Pancreas (tissue), 10 donors: ENCODE measurements at regions not wholly inside any gene's neighbourhood (a gene's known extent, or its start where the extent isn't known, plus 50 kb on each side); places are given as distances from the start of the nearest gene placed in this dataset.

Experiments used
- ATAC-seq, 4 donors: fragments of 200-7000 bp; cut with Tn5 transposase; one replicate each; pipeline versions ENCODE4 v1.8.0 to v1.9.1; 2020; ENCODE audit warnings: mild to moderate bottlenecking in 4 of 4, moderate library complexity in 4 of 4
- DNase-seq, 6 donors: peaks; one replicate each; pipeline ENCODE4 v3.0.0-alpha.2; 2020
- FAIRE-seq: peaks from 2 replicates; lab custom pipeline; 2012; peaks lifted over from hg19 to GRCh38; lab: Jason Lieb, UNC
- H3K27ac ChIP-seq, 4 donors: fragments of 200-600 bp; sonication (generic); 1 replicate in 3 of 4; 2 replicates in 1 of 4; pipeline versions ENCODE4 v1.5.0 to v1.8.0; 2020
- H3K27me3 ChIP-seq, 4 donors: fragments of 200-600 bp; one replicate each; pipeline ENCODE4 v1.8.0; 2021
- H3K36me3 ChIP-seq, 3 donors: fragments of 200-600 bp; sonication (generic) in 1 of 3; one replicate each; pipeline versions ENCODE4 v1.5.0 to v1.8.0; 2020 to 2021
- H3K4me1 ChIP-seq, 3 donors: fragments of 200-600 bp; one replicate each; pipeline ENCODE4 v1.8.0; 2021
- H3K4me3 ChIP-seq, 4 donors: fragments of 200-600 bp; sonication (generic) in 2 of 4; one replicate each; pipeline versions ENCODE4 v1.5.0 to v1.8.0; 2020 to 2021
- H3K9me3 ChIP-seq, 4 donors: fragments of 200-600 bp; one replicate each; pipeline ENCODE4 v1.8.0; 2021
- CTCF ChIP-seq, 4 donors: fragments of 200-600 bp; sonication (generic) in 3 of 4; IDR thresholded peaks; one replicate each; pipeline versions ENCODE4 v1.5.0 to v1.8.0; 2021; ENCODE audit warnings: antibody characterized with exemption in 4 of 4
- WGBS, 2 donors: extraction: QIAGEN DNeasy Blood & Tissue Kit; methylation state at CpG; one replicate each; pipeline ENCODE4 v1.1.7; 2013; 5-methylcytosine and 5-hydroxymethylcytosine counted together
- intact Hi-C, 3 donors: fragments of 100-400 bp; cut with DNase I; formaldehyde crosslinking; loops; one replicate each; pipeline versions ENCODE4 v1.11.1 to v1.14.2; 2022
- donor health status: healthy with polysubstance abuse.
- donor health status: DM: no; HTN: no; CAD: no; lungs with moderate emphysema.
- donor health status: DM: no; HTN: no; CAD: no.
- donor health status: control.
- donor health status: control.
- donor health status: Bipolar disorder and iron deficiency.
- donor health status: DM: yes; HTN: yes; CAD: no.
- donor health status: DM: no; HTN: no; CAD: no.
- donor health status: DM: no; HTN: no; CAD: no.
- donor health status: DM: yes; HTN: yes; CAD: no.

- H3K36me3 ChIP-seq = no peaks in the 10 kb centered on the region
- H3K9me3 ChIP-seq = no peaks in the 10 kb centered on the region
- H3K27ac ChIP-seq = no peak overlapping the region
- DNase-seq = no peak
- TF ChIP-seq CTCF (IDR thresholded peaks at IDR 0.05) = no peak
- H3K4me3 ChIP-seq = no peak overlapping the region
- WGBS, 2 donors = 45 to 51% methylated on average over 8 of the region's 8 CpGs
- no peaks in the 10 kb centered on the region for H3K27me3 ChIP-seq
- no peaks in the 10 kb centered on the region for H3K4me1 ChIP-seq
- FAIRE-seq = no peak
- ATAC-seq = peak in 2 of 4 donors; percentile 6 to 12
- intact Hi-C loops = no loop called here
These were observed 58.4 kb upstream of the HRH1 start for GRCh38 chr3:11095932-11096265.

GRCh38 chr3:11096266-11097139 is 57.8 kb upstream of the HRH1 start:
- ATAC-seq = peak; percentile 46 to 95 (median 88)
- no peak overlapping the region for H3K4me3 ChIP-seq
- H3K27ac ChIP-seq = no peak overlapping the region
- no peaks in the 10 kb centered on the region for H3K9me3 ChIP-seq
- intact Hi-C loops = no loop called here
- DNase-seq = peak in 3 of 6 donors; percentile 25 to 51 (median 33)
- H3K36me3 ChIP-seq = no peaks in the 10 kb centered on the region
- WGBS, 2 donors = 14 to 16% methylated on average over 23 of the region's 23 CpGs
- TF ChIP-seq CTCF (IDR thresholded peaks at IDR 0.05) = no peak
- no peak for FAIRE-seq
- H3K27me3 ChIP-seq = no peaks in the 10 kb centered on the region
- H3K4me1 ChIP-seq = no peaks in the 10 kb centered on the region

- Histone ChIP-seq H3K27ac (no peak overlapping the region), H3K36me3 (no peaks in the 10 kb centered on the region), H3K4me1 (no peaks in the 10 kb centered on the region), H3K9me3 (no peaks in the 10 kb centered on the region), H3K4me3 (no peak overlapping the region), H3K27me3 (no peaks in the 10 kb centered on the region)
- no peak for TF ChIP-seq CTCF (IDR thresholded peaks at IDR 0.05)
- intact Hi-C loops = no loop called here
- ATAC-seq (no peak), FAIRE-seq (no peak), DNase-seq (no peak)
These were observed 55.0 kb upstream of the HRH1 start for GRCh38 chr3:11099306-11099705.
